GM18498 (cell line): ENCODE measurements at regions not wholly inside any gene's neighbourhood (a gene's known extent, or its start where the extent isn't known, plus 50 kb on each side); places are given as distances from the start of the nearest gene placed in this dataset.

Experiments
- ATAC-seq: cut with Tn5 transposase; IDR thresholded peaks from one replicate; pipeline ENCODE4 v1.9.1; 2021; ENCODE audit warnings: mild to moderate bottlenecking, moderate library complexity; ENCODE audit not compliant: unreplicated experiment

GRCh38 chr2:156099382-156099781, 233.1 kb downstream of the NR4A2 start:
- ATAC-seq, result no peak

DNA sequence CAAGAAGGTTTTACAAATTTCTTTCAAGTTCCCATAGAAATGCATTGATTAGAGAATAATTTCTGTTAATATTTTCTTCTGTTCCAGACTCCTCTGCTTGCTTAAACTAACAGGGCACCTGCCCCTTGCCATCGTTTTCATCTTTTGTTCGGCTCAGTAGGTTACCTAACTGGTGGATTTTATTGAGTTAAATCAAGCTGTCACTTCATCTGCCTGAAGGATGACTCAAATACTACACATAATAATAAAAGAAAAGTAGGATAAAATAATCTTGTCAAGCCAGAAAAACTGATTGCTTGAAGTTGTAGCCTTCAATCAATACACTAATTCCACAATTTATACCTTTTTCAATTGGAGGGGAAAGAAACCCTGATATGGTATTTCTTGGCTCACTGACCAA, 234.0 kb downstream of the NR4A2 start:
- ATAC-seq, result no peak

GRCh38 chr2:156088587-156088986, 243.9 kb downstream of the NR4A2 start:
- ATAC-seq, result no peak

DNA sequence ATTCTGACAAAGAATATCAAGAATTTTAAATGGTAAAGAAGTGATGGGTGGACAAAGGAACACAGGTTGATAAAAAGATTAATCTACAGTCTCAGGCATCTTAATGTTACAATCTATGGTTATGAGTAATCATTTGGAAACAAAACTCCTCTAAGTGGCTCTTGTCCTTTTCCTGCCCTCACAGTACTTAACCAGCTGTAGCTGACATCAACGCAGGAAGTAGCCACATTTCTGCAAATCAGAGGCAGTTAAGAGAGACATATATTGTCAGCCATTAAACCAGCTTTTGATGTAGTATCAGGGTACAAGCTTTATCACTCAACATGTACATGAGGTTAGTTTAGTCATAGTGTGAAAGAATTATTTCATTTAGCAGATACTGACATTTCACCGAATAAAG, 244.6 kb downstream of the NR4A2 start:
- no peak for ATAC-seq

- ATAC-seq, result no peak
Observed at GRCh38 chr2:156083763-156084493, 248.6 kb downstream of the NR4A2 start.

DNA sequence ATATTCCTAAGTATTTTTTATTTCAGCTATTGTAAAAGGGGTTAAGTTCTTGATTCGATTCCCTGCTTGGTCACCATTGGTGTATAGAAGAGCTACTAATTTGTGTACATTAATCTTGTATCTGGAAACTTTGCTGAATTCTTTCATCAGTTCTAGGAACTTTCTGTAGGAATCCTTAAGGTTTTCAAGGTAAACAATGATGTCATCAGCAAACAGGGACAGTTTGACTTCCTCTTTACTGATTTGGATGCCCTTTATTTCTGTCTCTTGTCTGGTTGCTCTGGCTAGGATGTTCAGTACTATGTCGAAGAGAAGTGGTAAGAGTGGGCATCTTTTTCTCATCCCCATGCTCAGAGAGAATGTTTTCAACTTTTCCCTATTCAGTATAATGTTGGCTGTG, 252.7 kb downstream of the NR4A2 start:
- no peak for ATAC-seq

- ATAC-seq, result no peak
Observed at GRCh38 chr2:156077041-156077742, 255.3 kb downstream of the NR4A2 start.

DNA sequence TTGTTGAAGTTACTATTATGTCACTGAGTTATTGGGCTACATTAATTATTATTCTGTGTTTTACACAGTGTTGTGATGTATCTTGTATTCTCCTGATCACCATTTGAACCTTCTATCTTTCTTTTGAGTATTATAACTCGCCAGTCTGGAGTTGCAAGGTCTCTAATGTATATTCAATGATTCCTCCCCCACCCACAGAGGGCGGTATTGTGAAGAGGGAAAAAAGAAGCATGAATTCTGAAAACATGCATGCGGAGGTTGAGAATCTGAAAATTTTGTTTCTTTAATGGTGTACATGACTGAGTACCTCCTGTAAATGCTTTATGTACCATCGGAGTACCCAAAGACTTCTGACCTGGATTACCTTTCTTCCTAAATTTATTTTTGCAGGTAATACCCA, 266.6 kb downstream of the NR4A2 start:
- no peak for ATAC-seq

GRCh38 chr2:156064540-156064939, 268.0 kb downstream of the NR4A2 start:
- ATAC-seq, result no peak

DNA sequence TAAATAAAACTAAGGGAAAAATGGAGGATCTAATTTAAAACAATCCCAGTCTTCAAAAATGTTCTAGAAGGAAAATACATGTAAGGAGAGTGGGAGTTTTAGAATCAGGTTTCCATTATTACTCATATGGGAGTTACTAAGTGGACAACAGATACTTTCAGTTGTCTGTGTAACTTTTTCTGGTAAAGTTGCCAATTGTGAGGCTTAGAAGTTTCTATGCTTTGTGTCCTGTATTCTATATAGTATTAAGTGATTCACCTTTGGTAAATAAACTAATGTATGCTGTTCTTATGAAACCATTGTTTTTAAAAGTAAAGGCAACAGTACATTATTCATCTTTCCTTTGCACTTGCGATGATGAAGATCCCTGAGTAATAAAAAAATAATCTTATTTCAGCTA, 274.9 kb downstream of the NR4A2 start:
- ATAC-seq, result no peak

DNA sequence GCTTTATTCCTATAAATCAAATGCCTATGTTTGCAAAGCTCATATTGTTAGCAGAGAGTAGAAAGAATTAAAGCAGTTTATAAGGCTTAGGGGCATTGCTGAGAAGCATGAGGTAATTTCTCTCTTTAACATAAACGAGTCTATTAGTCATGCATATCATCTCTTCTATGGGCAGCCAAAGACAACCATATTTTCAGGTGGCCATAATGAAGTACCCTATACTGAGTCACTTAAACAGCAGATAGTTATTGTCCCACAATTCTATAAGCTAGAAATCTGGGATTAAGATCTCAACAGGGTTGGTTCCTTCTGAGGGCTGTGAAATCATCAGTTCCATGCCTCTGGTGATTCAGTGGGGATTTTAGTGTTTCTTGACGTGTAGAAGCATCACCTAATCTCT, 277.5 kb downstream of the NR4A2 start:
- ATAC-seq, result no peak

GRCh38 chr2:156046900-156047299, 285.6 kb downstream of the NR4A2 start:
- no peak for ATAC-seq

DNA sequence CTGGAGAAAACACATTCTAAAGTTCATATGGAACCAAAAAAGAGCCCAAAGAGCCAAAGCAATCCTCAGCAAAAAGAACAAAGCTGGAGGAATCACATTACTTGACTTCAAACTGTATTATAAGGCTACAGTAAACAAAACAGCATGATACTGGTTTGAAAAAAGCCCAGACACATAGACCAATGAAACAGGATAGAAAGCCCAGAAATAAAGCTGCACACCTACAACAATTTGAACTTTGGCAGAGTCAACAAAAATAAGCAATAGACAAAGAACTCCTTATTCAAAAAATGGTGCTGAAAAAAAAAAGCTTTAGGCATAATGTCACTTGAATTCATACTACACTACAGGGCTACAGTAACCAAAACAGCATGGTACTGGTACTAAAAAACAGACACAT, 289.6 kb downstream of the NR4A2 start:
- no peak for ATAC-seq

- no peak for ATAC-seq
Observed at GRCh38 chr2:156038021-156038420, 294.5 kb downstream of the NR4A2 start.

- ATAC-seq, result no peak
Observed at GRCh38 chr2:156037482-156037881, 295.0 kb downstream of the NR4A2 start.

GRCh38 chr2:156031121-156031520, 301.4 kb downstream of the NR4A2 start:
- no peak for ATAC-seq

DNA sequence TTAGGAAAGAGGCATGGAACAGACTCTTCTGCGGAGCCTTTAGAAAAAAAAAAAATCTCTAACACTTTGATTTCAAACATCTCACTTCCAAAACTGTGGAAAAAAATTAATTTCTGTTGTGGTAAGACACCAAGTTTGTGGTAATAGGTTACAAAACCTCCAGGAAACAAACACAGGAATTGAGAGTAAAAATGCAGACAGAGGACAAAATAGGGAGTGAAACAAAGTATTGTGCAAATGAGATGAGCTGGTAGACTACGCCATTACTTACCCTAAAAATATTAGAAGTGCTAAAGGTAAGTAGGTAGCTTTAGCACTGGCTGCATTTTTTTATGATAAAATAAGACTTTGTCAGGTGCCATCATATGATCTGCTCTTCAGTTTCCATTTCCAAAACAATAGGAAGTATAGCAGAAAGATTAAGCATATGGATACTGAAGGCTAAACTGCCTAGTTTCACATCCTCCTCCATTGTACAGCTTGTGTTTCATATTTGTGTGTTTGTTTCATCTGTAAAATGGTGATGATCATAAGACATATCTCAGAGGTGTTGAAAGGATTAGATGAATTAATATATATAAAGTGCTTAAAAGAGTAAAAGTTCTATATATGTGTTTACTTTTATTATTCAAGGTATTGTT, 309.2 kb downstream of the NR4A2 start:
- no peak for ATAC-seq

DNA sequence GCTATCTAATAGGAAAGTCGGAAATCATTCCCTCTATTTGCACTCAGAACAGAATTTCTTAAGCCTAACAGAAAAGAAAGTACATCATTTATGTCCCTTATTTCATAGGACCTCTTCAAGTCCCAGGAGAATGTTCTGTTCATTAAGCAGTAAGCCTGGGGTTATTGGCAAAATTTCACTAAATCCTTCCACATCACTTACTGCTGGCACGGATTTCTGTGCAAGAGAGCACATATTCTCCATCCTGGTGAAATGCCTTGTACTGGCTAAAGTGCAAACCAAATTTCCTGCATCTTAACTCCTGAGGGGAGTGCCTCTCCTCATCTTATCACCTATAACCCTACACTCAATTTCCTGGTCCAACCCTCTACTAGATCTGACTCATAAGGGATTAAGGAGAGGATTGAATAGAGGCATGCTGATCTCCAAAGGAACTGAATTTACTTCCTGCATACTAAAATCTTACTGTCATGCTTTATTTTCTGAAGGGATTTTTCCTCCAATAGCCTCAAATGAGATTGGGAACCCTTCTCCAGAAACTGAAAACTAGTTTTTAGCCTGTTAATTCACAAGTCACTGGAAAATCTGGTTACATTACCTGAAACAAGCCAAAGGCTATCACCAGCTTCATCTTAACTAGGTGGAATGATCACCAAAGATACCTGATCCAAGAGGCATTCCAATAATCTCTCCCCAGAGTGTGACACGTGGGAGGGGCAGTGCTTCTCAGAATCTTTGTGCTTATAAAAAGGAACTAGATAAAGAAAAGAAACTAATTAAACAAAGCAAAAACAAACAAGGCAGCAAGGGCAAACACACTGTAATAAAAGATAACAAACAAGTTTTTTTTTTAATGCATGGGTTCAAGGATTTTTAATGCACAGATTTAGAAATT, 311.1 kb downstream of the NR4A2 start:
- ATAC-seq, result no peak

- no peak for ATAC-seq
Observed at GRCh38 chr2:156019341-156019740, 313.2 kb downstream of the NR4A2 start.

- ATAC-seq, result no peak
Observed at GRCh38 chr2:156017341-156017885, 315.1 kb downstream of the NR4A2 start.

- ATAC-seq, result no peak
Observed at GRCh38 chr2:156009293-156009692, 323.2 kb downstream of the NR4A2 start.
